ENCODE measurements at regions not wholly inside any gene's neighbourhood (a gene's known extent, or its start where the extent isn't known, plus 50 kb on each side); places are given as distances from the start of the nearest gene placed in this dataset.

DNA sequence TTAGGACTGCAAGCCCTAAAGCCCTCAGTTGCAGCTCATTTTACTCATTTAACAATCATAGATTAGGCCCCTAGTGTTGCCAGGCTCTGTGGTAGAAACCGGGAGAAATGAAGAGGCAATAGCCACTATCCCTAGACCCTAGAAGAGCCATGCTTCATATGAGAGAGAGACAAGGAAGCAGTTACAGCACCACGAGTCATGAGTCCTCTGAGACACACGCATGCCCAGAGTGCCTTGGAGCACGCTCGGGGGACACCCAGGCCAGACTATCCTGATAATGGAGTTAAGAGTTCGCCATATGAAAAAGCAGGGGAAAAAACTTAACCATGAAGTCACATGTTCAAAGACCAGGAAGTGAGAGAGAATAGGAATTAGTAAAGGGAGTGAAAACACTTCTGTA, 321.5 kb upstream of the PKDCC start:
- no peak for DNase-seq (ENCODE audit: low spot score)

DNA sequence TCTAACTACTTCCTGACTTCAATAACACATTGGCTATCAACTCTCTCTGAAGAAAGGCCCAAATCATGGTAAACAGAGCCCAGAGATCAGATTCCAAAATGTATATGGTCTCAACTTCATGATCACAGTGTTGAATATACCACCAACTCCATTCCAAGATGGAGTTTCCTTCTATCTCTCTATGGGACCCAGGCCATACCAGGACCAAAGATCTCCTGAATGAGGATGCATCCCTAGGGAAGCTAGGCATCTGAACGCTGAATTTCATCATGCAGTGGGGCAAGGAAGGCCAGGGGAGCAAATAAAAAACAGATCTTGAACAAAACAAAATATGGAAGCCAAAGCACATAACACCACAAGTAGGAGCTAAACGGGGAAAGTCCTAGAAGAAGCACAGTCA, 320.7 kb upstream of the PKDCC start:
- no peak for DNase-seq (ENCODE audit: low spot score)

DNA sequence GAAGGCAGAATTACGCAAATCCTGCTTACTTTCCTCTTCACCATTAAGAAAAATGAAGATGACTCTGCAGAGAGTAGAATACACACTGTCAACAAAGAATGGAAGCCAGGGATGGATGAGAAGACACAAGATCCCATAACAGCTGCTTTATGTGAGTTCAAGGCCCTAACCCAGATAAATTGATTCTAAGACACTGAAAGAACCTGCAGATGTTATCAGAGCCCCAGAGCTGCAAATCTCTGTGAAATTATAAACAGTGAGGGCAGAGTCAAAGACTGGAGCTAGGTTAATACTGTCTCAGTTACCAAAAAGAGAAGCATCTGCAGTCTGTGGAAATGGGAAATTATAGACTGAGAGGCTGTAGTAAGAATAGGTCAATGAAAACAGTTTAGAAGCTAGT, 320.1 kb upstream of the PKDCC start:
- no peak for DNase-seq (ENCODE audit: low spot score)

DNA sequence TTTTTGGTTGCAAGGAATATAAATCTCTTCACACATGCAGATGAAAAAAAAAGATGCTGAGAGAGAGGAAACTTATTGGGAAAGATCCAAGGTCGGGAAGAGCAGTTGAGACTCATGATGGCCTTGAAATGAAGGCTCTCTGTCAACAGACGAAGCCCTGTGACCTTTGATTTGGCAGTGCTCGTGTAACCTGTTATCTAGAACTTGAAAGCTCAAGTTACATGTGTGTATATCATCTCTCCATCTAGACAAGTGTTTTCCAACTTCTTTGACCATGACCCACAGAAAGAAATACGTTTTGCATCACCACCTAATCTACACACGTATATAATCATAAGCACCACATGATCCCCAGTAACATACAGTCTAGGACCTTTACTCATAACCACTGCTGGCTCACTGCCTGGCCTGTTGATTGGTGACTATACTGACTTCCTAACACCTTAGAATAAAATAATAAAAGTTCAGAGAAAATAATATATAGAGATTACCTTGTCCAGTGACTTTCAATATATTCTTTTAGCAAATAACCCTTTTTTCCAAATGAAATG, 319.0 kb upstream of the PKDCC start:
- DNase-seq (ENCODE audit: low spot score), result no peak

DNA sequence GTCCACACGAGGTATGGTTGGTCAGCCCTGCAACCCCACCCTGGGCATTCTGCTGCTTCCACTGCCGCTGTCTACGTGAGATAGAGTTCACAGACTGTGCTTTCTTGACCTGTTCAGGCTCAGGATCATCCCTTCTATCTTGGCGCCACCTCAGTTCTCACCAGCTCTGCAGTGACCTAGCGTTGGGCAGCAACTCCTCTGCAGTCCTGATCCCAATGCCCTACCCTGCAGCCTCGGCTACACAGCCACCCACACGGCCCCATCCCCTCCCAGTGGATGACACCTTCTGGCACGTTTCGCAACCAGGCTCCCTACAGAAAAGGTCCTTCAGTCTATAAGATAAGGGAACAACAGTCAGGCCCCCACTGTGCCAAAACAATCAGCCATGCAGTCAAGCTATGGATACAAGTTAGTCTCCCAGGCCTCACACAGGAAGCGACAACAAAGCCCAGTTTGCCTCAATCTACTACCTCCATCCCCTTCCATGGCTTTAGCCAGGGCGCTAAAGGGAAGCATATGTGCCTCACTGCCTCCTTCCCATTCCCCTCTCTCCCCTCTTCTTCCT, 317.9 kb upstream of the PKDCC start:
- no peak for DNase-seq (ENCODE audit: low spot score)

DNA sequence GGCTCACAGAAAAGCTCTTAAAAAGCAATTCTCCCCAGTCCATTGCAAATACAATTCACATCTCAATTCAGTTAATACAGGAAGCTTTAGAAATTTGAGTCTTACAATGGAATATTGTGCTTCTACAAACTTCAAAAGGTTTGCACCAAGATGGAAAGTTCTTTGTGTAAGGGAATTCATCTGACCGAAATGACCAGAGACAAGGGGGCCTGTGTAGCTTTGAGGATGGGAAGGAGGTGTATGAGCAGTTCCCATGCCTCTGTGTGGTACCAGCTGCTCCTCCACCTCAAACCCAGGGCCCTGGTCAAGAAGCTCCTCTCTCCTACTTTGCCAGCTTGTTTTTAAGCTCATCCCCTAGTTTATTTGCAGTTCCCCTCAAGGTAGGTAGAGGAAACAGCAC, 312.8 kb upstream of the PKDCC start:
- DNase-seq (ENCODE audit: low spot score), result no peak

DNA sequence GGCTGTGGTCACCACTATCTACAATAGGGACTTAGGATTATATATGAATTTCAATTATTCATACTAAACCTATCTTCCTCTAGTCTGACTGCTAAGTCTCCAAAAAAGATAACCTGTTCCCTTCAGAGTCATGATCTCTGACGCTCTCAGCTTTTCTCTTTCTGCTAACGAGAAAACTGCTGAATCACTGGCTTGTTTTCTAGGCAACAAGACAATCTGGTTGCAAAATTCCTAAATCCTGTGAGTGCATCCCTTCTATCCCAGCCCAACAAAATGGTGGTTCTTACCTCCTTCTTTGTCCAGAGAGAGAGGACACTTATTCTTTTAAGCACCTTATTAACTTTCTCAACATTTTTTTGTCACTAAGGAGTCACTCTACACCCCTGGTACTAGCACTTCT, 312.3 kb upstream of the PKDCC start:
- DNase-seq (ENCODE audit: low spot score), result no peak

DNA sequence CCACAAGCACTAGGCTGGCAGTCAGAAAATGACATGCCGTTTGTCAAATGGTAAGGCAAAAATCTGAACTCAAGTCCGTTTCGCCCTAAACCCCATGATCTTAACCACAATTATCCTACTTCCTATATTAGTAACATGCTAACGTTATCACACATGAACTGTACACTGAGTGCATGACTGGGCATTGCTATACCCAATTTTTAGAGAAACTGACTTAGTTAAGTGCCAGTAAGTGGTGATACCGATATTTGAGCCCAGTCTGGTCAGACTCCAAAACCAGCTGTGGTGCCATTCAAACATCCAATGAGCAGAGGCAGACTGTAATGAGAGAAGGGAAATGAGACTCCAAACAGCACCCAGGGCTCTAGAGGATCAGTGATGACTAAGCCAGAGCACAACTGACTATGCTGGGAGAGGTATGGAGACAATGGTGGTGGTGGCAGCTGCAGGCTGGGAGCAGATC, 311.7 kb upstream of the PKDCC start:
- DNase-seq (ENCODE audit: low spot score), result no peak

DNA sequence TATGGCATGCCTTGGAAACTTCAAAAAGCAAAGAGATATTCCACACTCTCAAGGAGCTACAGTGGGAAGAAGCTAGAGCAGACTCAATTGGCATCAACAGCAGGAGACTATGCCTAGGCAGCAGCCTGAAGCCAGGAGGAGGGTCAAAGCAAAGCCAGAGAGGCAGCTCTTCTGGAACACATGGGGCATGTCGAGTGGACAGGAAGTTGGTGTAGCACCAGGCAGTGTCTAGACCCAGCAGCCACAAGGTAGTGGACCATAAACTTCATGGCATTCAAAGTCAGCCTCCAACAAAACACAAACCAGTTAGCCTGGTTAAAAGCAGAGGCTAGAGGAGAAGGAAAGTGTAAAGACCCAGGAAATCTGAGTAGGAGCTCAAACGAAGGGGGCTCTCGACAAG, 311.2 kb upstream of the PKDCC start:
- DNase-seq (ENCODE audit: low spot score), result no peak

DNA sequence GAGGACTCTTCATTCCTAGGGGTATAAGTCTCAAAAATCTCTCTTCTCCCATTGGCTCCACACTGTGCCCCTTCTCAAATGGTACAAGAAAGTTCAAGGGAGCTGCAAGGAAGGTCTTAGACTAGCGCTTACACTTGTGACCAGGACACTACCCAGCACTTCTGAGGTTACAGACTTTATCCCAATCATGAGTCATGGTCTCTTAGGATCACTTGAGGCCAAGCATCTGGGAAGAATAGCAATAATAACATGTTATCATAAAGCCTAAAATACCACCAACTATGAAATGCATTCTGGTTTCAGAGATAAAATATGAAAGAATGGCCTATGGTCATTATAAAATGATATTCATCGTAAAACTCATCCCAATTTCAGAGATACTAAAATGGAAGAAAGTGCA, 309.9 kb upstream of the PKDCC start:
- DNase-seq (ENCODE audit: low spot score), result no peak

DNA sequence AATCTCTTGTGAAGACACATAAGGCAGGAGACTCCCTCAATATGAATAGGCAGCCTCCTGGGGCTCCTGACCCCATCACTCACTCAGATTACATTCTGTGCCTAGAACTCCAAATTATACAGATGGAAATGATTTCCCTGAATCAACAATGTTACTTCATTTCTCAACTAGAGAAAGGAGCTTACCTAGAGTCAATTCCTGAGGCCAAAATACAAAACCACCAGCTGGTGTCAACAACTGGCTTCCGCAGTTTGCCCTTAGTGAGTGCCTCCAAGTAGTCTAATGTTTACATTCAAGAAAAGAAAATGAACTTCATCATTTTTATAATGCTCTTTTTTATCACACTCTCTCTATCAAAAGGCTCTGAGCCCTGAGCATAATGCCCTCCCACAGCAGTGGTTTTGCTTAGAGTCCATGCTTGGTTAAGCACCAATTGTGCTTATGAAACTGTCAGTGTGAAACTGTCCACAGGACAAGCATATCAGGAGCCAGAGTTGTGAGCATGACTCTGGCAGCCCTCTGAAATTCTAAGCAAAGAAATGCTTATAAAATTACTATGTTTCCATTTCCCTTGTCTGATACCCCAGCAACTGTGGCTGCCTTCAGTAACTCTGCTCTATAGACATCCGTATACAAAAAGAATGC, 305.7 kb upstream of the PKDCC start:
- DNase-seq (ENCODE audit: low spot score), result no peak

DNA sequence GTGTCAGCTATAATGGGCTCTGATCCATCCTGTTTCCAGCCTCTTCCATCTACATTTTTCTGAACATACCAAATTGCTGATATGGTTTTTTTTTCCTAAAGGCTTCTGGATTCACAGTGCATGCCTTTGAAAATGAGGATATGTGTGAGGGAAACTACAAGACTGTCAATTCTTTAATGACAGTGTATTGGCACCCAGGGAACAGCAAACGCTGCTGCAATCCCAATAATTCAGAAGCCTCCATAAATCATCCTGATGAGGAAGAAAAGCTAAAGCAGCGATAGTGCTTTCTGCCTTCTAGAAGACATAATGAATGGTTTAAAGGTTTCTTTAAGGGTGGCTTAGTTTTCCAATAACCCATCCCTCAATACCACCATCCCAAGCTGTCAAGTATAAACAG, 304.5 kb upstream of the PKDCC start:
- DNase-seq (ENCODE audit: low spot score), result no peak

DNA sequence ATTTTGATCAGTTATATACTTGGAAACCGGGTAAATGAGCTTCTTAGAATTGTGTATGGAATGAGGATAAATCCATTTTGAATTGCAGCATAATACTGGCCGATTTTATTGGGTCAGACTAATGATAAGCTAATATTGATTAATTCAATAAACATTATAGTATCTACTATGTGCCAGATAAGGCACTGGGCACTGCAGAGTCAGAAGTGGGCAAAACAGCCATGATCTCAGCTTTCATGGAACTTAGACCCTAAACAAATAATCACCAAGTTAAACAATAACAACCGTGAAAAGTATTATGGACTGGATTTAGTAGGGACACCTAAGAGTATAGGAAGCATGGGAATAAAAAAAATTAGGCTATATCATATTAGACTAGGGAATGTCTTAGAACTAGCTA, 297.0 kb upstream of the PKDCC start:
- DNase-seq (ENCODE audit: low spot score), result no peak

DNA sequence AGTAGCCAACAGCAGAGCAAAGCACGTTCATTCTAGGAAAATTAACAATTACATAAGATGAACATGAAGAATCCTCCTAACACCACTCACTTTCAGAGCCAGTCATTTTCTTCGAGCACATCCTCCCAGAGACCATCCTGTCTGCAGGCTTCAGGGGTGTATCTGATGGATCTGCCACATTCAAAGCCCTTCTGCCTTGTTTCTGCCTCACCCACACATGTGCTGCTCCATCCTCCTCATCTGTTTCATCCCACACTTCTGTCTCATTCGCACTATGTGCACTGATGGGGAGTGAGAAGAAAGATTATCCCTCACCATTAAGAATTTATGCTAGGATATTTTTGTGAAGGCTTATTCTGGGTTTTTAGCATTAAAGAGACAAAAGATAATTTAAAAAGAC, 287.9 kb upstream of the PKDCC start:
- no peak for DNase-seq (ENCODE audit: low spot score)

DNA sequence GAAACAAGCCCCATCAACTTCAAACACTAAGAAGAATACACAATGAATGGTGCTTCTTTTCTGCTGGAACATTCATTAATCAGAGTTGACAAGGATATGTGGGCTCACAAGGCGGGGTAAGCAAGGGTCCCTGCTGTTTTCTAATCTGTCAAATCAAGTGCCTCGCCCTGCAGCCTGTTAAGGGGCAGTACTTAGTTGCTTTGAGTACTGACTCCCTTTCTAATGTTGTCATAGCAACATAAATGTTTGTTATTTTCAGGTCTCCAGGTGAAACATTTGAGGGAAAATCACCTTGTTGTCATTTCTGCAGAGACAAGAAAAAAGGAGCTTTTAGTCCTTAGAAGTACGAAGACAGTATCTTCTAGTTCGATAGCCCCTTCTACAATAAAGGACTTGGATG, 284.7 kb upstream of the PKDCC start:
- no peak for DNase-seq (ENCODE audit: low spot score)

DNA sequence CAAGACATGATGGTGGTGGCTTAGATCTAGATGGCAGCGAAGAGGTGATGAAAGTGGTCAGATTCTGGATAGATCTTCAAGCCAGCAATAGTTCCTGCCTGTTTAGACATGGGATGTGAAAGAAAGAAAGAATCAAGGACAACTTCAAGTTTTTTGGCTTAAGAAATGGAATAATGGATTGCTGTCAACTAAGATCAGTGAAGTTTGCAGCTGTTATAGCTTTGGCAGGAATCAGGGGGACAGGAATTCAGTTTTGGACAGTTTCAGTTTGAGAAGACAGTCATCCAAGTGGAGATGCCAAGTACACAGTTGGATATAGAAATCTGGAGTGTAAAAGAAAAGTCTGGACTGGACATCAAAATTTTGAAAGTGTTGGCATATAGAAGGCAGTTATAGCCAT, 283.7 kb upstream of the PKDCC start:
- no peak for DNase-seq (ENCODE audit: low spot score)

DNA sequence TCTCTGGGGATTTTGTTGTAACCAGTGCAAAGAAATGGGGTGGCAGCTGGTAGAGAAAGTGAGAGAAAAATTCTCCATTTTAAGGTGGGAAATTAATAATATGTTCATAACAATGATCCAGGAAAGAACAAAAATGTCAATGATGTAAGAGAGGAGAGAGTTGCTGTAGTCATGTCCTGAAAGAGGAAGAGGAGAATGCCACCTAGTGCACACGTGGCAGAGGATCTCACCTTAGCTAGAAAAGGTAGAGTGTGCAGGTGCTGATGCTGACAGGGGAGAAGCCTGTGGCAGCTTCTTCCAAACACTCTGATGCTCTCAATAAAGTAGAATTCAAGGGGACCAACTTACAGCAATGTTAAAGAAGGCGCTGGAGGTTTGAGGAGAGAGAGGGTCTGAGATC, 282.9 kb upstream of the PKDCC start:
- DNase-seq (ENCODE audit: low spot score), result no peak

DNA sequence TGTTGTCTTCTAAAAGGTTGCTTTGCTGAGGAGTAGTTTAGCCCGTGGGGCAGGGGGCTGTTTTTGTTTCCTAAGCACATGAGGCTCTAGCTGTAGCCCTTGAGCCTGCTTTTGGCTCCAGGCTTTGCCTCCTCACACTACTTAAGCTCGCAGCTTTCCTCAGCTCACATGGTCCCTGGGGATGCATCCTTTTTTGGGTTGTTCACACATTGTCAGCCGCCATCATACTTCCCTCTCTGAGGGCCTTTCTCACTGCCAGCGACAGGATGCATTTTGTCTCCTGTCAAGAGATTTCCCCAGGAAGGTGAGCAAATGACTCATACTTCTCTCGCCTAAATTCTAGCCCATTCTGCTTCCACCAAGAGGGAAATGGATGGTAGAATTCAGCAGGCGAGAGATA, 279.5 kb upstream of the PKDCC start:
- DNase-seq (ENCODE audit: low spot score), result no peak

DNA sequence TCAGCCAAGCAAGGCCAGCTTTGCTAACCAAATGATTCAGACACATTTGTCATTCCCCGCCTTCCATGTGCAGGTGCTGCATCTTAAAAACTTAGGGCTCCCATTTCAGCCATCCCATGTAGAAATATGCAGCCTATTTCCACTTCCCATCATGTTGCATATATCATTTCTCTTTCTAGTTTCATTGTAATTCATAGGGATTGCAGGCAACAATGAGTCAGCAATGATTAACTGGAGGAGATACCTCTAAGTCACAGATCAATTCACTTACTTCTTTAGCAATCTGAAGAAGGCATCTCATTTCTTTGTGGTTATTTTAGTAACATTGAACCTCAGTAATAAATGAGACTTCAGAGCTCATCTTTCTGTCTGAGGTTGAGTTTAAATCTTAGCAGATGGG, 276.1 kb upstream of the PKDCC start:
- no peak for DNase-seq (ENCODE audit: low spot score)

DNA sequence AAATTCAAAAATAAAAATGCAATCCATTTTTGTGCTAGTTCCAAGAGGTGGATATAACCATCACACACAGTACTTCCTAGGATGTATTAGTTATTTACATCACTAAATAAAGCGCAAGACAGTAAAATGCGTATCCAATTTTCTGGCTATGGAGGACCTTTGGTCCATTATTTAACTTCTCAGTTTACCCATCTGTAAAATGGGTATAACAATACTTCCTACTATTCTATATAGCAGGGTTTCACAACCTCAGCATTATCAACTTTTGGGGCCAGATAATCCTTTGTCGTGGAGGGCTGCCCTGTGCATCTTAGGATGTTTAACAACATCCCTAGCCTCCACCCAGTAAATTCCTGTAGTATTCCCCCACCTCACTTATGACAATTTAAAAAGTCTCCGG, 275.1 kb upstream of the PKDCC start:
- no peak for DNase-seq (ENCODE audit: low spot score)

DNA sequence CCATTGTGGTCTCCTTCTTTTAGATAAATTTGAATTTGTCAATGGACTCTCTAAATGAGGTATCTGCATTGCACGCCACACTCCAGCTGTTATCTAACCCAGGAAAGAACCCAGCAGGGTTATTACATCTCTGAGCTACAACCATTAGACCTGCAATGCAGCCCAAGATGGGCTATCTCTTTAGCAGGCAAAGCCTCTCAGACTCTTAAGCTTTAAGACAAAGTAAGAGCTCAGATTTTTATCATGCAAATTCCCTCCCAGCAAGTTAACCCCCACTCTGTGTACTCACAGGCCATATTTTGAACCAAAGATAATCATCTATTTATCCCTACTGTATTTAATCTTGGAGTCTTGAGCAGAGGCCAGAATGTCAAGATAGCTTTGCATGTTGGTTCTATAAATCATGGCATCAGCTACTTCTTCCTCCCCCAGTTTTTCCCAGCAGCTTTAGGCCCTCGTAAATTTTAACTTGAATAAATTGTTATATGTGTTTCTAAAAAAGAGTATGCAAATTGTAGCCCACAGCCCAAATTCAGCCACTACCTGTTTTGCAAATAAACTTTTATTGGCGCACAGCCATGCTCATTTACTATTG, 273.7 kb upstream of the PKDCC start:
- DNase-seq (ENCODE audit: low spot score), result no peak

DNA sequence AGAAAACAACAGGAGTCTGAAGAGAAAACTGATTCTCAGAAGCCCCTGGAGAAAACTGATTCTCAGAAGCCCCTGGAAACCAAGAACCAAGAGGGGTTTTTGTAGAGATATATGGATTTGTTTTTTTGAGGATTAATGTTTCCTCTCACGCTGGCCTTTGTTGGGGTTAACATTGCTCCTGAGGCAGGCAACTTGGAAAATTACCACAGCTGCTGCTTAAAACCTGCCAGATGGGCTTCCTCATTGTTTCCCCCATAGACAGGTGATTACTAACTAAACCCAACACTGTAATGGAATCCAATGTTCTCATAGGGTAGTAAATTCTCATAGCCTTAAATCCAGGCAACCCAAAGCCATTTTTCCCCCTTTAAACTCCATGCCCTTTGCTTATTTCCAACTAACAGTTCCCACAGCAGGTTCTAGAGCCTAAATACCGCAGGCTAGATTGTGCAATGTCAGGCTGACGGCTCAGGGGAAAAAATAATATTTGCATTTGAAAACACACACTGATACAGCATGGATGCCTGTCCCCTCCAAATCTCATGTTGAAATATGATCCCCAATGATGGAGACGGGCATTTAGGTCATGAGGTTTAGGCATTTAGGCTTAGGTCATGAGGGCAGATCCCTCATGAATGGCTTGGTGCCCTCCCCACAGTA, 272.3 kb upstream of the PKDCC start:
- DNase-seq (ENCODE audit: low spot score), result no peak

DNA sequence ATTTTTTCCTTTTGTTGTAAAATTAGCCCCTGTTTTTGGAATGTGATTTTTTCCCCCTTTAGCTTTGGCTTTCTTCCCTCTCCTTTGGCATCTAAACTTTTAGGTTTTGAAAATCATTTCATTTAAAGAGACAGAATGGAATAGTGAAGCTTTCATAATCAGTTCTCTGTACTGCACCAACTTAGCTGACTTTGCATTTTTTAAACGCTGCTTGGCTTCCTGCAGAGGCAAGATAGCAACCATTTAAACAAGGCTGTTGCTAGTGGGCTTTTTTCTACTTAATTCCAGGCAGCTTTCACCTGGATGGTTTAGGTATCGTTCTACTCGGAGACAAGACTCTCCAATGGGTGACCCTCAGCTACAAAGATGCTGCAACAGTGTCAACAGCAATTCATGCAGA, 267.9 kb upstream of the PKDCC start:
- DNase-seq (ENCODE audit: low spot score), result no peak
